ENCODE measurements at regions not wholly inside any gene's neighbourhood (a gene's known extent, or its start where the extent isn't known, plus 50 kb on each side); places are given as distances from the start of the nearest gene placed in this dataset.

DNA sequence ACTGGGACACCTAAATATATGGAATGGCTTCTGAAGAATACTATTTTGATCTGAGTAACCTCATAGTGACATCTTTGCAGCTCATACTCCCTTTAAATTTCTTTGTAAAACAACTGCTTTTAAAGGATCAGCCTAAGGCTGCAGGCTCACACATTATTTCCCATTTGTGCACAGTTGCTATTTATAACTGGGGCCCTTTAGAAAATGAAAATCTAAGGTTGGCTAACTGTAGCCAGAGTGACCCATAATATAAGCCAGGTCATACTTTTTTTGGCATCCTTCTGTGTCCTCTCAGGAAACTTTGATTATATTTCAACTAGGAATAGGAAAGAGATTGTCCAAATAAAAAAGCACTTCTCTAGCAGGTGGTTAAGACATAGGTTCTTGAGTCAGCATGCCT, 123.6 kb upstream of the RASGEF1B start:
- TF ChIP-seq POLR2AphosphoS5 (IDR thresholded peaks at IDR 0.05), result no peak
- TF ChIP-seq, protein P1, sequence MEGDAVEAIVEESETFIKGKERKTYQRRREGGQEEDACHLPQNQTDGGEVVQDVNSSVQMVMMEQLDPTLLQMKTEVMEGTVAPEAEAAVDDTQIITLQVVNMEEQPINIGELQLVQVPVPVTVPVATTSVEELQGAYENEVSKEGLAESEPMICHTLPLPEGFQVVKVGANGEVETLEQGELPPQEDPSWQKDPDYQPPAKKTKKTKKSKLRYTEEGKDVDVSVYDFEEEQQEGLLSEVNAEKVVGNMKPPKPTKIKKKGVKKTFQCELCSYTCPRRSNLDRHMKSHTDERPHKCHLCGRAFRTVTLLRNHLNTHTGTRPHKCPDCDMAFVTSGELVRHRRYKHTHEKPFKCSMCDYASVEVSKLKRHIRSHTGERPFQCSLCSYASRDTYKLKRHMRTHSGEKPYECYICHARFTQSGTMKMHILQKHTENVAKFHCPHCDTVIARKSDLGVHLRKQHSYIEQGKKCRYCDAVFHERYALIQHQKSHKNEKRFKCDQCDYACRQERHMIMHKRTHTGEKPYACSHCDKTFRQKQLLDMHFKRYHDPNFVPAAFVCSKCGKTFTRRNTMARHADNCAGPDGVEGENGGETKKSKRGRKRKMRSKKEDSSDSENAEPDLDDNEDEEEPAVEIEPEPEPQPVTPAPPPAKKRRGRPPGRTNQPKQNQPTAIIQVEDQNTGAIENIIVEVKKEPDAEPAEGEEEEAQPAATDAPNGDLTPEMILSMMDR (IDR thresholded peaks at IDR 0.05), result no peak
- no peak for TF ChIP-seq EP300 (IDR thresholded peaks at IDR 0.05)
